ENCODE measurements at regions not wholly inside any gene's neighbourhood (a gene's known extent, or its start where the extent isn't known, plus 50 kb on each side); places are given as distances from the start of the nearest gene placed in this dataset.

DNA sequence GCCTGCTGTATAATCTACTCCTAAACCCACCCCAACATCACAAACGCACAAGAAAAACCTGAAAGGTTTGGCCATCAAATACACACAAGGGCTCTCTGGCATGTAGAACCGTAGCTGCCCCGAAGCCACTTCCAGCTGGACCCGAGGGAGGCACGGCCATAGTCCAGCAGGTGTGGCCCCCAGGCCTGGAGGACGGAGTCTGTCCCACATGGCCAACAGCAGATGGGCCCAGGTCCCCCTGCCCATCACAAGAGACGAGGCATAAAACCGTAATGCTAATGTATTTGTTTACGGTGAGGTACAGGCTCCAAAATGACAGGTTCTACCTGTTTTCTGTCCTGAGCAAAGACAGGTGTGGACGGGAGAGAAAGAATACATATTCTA is 234.2 kb downstream of the SYK start:
- Histone ChIP-seq H3K4me3 (no peak overlapping the region), H3K4me1 (peaks cover 15 to 21% (median 20%) of the 10 kb centered on the region in 4 donors), H3K27ac (peak overlapping the region in 1 of 4 donors; percentile 73), H3K27me3 (no peaks in the 10 kb centered on the region), H3K36me3 (no peaks in the 10 kb centered on the region), H3K9me3 (no peaks in the 10 kb centered on the region)
- WGBS, 2 donors (ENCODE audit: low coverage in 1 of 2) = 79 to 83% methylated on average over 9 to 10 of the region's 10 CpGs
- intact Hi-C loops (cut with DNase I; ENCODE audit: low total_unique reads) = loop anchor here (5.0 to 10.0 kb wide), 2 partner anchors 121 to 391 kb away; no protein-coding TSS in a partner anchor
- in situ Hi-C loops (cut with MboI; ENCODE audit: low pct_ligation_motif_present in 1 of 4, low pct_unique_long_range_greater_than_20kb in 1 of 4, low sequenced_read_pairs in 3 of 4) = loop anchor here in 2 of 4 donors (25.0 kb wide), 1 partner anchor 401 kb away; no protein-coding TSS in a partner anchor
- TF ChIP-seq EP300 (IDR thresholded peaks at IDR 0.05; ENCODE audit: low read depth) (no peak), POLR2A (IDR thresholded peaks at IDR 0.05) (no peak), POLR2AphosphoS5 (IDR thresholded peaks at IDR 0.05) (no peak)
- TF ChIP-seq, protein P1, sequence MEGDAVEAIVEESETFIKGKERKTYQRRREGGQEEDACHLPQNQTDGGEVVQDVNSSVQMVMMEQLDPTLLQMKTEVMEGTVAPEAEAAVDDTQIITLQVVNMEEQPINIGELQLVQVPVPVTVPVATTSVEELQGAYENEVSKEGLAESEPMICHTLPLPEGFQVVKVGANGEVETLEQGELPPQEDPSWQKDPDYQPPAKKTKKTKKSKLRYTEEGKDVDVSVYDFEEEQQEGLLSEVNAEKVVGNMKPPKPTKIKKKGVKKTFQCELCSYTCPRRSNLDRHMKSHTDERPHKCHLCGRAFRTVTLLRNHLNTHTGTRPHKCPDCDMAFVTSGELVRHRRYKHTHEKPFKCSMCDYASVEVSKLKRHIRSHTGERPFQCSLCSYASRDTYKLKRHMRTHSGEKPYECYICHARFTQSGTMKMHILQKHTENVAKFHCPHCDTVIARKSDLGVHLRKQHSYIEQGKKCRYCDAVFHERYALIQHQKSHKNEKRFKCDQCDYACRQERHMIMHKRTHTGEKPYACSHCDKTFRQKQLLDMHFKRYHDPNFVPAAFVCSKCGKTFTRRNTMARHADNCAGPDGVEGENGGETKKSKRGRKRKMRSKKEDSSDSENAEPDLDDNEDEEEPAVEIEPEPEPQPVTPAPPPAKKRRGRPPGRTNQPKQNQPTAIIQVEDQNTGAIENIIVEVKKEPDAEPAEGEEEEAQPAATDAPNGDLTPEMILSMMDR (IDR thresholded peaks at IDR 0.05) = no peak
- DNase-seq = no peak

DNA sequence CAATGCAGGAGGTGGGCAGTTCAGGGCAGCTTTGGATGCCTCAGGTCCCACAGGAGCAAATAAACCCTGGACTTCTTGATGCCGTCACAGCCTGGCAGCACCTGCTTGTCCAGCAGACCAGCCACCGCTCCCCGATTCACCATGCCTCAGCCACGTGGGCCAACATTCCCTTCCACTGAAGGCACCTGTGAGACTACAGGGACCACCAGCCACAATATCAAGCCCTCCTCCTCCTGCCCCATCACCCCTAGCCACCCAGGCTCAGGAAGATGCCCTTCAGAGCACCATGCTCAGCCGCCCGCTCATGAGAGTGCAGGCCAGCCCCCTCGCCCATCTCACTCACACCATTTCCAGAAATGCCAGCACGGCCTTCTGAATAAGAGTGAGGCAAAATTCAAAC is 234.7 kb downstream of the SYK start:
- WGBS, 2 donors (ENCODE audit: low coverage in 1 of 2) = 98% methylated on average over 8 of the region's 8 CpGs; no CpG with 5 or more reads in 1 of the 2 donors
- no peaks in the 10 kb centered on the region for H3K36me3 ChIP-seq
- H3K4me1 ChIP-seq = peaks cover 15 to 21% (median 20%) of the 10 kb centered on the region in 4 donors
- DNase-seq = no peak
- in situ Hi-C loops (cut with MboI; ENCODE audit: low pct_ligation_motif_present in 1 of 4, low pct_unique_long_range_greater_than_20kb in 1 of 4, low sequenced_read_pairs in 3 of 4) = loop anchor here in 2 of 4 donors (25.0 kb wide), 1 partner anchor 401 kb away; no protein-coding TSS in a partner anchor
- intact Hi-C loops (cut with DNase I; ENCODE audit: low total_unique reads) = loop anchor here (5.0 to 10.0 kb wide), 2 partner anchors 122 to 391 kb away; no protein-coding TSS in a partner anchor
- H3K27ac ChIP-seq = peak overlapping the region in 2 of 4 donors; percentile 57 to 73
- TF ChIP-seq, protein P1 (IDR thresholded peaks at IDR 0.05) = no peak
- TF ChIP-seq EP300 (IDR thresholded peaks at IDR 0.05; ENCODE audit: low read depth) (no peak), POLR2AphosphoS5 (IDR thresholded peaks at IDR 0.05) (no peak), POLR2A (IDR thresholded peaks at IDR 0.05) (no peak)
- H3K27me3 ChIP-seq = no peaks in the 10 kb centered on the region
- H3K9me3 ChIP-seq = no peaks in the 10 kb centered on the region
- H3K4me3 ChIP-seq = no peak overlapping the region

DNA sequence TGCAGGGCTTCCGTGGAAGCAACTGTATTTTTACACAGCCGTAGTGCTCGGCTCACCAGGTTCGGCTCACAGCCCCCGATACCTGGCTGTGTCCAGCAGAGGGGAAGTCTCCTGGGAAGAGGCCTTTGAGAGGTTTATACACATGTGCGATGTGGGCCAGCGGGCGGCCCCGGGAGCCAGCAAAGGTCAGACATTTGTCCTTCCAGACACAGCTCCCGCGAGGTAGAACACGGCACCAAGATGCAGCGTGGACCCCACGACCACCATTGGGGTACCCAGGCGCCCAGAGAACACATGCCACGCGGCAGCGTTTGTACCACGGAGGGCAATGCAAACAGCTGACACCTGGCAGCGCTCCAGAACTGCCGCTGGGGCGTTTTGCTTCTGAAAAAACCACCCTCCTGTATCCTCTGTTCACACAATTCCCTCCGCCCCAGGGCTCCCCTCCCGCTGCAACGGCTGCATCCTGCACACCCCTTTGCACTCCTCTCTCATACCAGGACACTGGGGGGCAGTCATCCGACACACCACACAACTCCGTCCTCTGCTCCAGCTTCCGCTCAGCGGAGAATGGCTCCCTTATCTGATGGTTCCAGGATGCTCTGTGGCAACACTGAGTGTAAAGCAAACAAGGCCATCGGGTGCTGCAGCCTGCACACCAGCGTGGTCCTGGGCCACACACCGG is 235.3 kb downstream of the SYK start:
- DNase-seq = peak; percentile 79
- Histone ChIP-seq H3K27ac (peak overlapping the region; percentile 57 to 73 (median 65)), H3K9me3 (no peaks in the 10 kb centered on the region), H3K4me1 (peaks cover 15 to 21% (median 20%) of the 10 kb centered on the region in 4 donors), H3K4me3 (no peak overlapping the region), H3K27me3 (no peaks in the 10 kb centered on the region), H3K36me3 (no peaks in the 10 kb centered on the region)
- no peak for TF ChIP-seq POLR2A (IDR thresholded peaks at IDR 0.05)
- TF ChIP-seq, protein P1 (IDR thresholded peaks at IDR 0.05) = peak; percentile 44 to 78 (median 46)
- no peak for TF ChIP-seq EP300 (IDR thresholded peaks at IDR 0.05; ENCODE audit: low read depth)
- TF ChIP-seq POLR2AphosphoS5 (IDR thresholded peaks at IDR 0.05) = peak in 1 of 3 donors; percentile 39
- 35% methylated on average over 4 to 28 of the region's 32 CpGs for WGBS, 2 donors (ENCODE audit: low coverage in 1 of 2)
- in situ Hi-C loops (cut with MboI; ENCODE audit: low pct_ligation_motif_present in 1 of 4, low pct_unique_long_range_greater_than_20kb in 1 of 4, low sequenced_read_pairs in 3 of 4) = loop anchor here in 2 of 4 donors (25.0 kb wide), 1 partner anchor 400 kb away; no protein-coding TSS in a partner anchor
- intact Hi-C loops (cut with DNase I; ENCODE audit: low total_unique reads) = loop anchor here (5.0 to 10.0 kb wide), 2 partner anchors 122 to 390 kb away; no protein-coding TSS in a partner anchor

Data from transverse colon (tissue), 4 donors.